HCT116 (cell line): ENCODE measurements at regions not wholly inside any gene's neighbourhood (a gene's known extent, or its start where the extent isn't known, plus 50 kb on each side); places are given as distances from the start of the nearest gene placed in this dataset.

Experiments used
- ATAC-seq: fragments of 200-7000 bp; cut with Tn5 transposase; 2 replicates; pipeline ENCODE4 v1.9.1; 2020; ENCODE audit warnings: mild to moderate bottlenecking, moderate library complexity
- BruUV-seq: library from RNA; stranded (reverse); fragments of 400-500 nt; replicated peaks from 2 replicates; lab custom pipeline; 2021; lab: Mats Ljungman, UMichigan
- CTCF ChIA-PET: fragments of 300-600 bp; sonication (Branson Sonifier 250); formaldehyde crosslinking; loops from one replicate; lab custom pipeline; 2021; ENCODE audit warnings: antibody characterized with exemption; lab: Charles Lee
- POLR2A ChIA-PET: fragments of 300-600, 350-600 bp; sonication (Branson Sonifier 250); formaldehyde crosslinking; loops from one replicate; lab custom pipeline; 2021; ENCODE audit warnings: antibody characterized with exemption; lab: Charles Lee
- RAD21 ChIA-PET, 2 experiments: fragments of 300-600 bp; sonication (Branson Sonifier 250); formaldehyde crosslinking; loops; one replicate each; lab custom pipeline; 2023; ENCODE audit warnings: low total read pairs in 2 of 2; ENCODE audit not compliant: uncharacterized antibody in 2 of 2, unreplicated experiment in 2 of 2, low non-redundant PET in 1 of 2; lab: Charles Lee
- DNase-seq: peaks from one replicate; pipeline ENCODE4 v3.0.0-alpha.2; 2010; ENCODE audit warnings: low read depth, low spot score
- H2AFZ ChIP-seq: fragments of 200-600 bp; shearing (Covaris generic), sonication (generic); 2 replicates; pipeline ENCODE4 v1.6.1; 2017; ENCODE audit warnings: low read depth, mixed run types, mixed read lengths, antibody characterized with exemption, low read length; ENCODE audit not compliant: poor library complexity, severe bottlenecking
- H3K27ac ChIP-seq: 2 replicates; pipeline ENCODE4 v1.5.1; 2012; ENCODE audit warnings: low read depth, low read length
- H3K27me3 ChIP-seq: fragments of 200-600 bp; sonication (generic); 2 replicates; pipeline ENCODE4 v1.6.1; 2016; ENCODE audit warnings: mixed run types, low read length, mixed read lengths; ENCODE audit not compliant: insufficient read depth
- H3K36me3 ChIP-seq, 2 experiments: fragments of 200-500 bp in 1 of 2; fragments of 200-600 bp in 1 of 2; sonication (Bioruptor generic) in 1 of 2; sonication (generic) in 1 of 2; 2 replicates each; pipeline versions ENCODE4 v1.5.1 to v1.6.1; 2014 to 2016; ENCODE audit warnings: low read length in 2 of 2, inconsistent platforms in 1 of 2, mixed read lengths in 1 of 2, mixed run types in 1 of 2; ENCODE audit not compliant: insufficient read depth in 2 of 2, control insufficient read depth in 1 of 2
- H3K4me1 ChIP-seq, 2 experiments: fragments of 200-600 bp in 1 of 2; sonication (generic) in 1 of 2; 2 replicates each; pipeline versions ENCODE4 v1.5.1 to v1.6.1; 2012 to 2017; ENCODE audit warnings: low read length in 2 of 2, inconsistent platforms in 1 of 2, mild to moderate bottlenecking in 1 of 2, mixed read lengths in 1 of 2, mixed run types in 1 of 2, moderate library complexity in 1 of 2; ENCODE audit not compliant: insufficient read depth in 2 of 2, control insufficient read depth in 1 of 2
- H3K4me2 ChIP-seq: fragments of 200-600 bp; sonication (generic); 2 replicates; pipeline ENCODE4 v1.6.1; 2017; ENCODE audit warnings: mixed run types, low read length, mixed read lengths
- H3K4me3 ChIP-seq, 2 experiments: fragments of 200-600 bp in 1 of 2; sonication (generic) in 1 of 2; replicated peaks in 1 of 2; 2 replicates each; pipeline ENCODE4 v1.5.1; 2011 to 2016; ENCODE audit warnings: low read length in 2 of 2, control low read depth in 1 of 2, low read depth in 1 of 2, mild to moderate bottlenecking in 1 of 2, mixed read lengths in 1 of 2, mixed run types in 1 of 2
- H3K79me2 ChIP-seq: fragments of 200-600 bp; sonication (generic); 2 replicates; pipeline ENCODE4 v1.6.1; 2017; ENCODE audit warnings: mild to moderate bottlenecking, mixed run types, low read length, moderate library complexity, mixed read lengths; ENCODE audit not compliant: insufficient read depth
- H3K9ac ChIP-seq: fragments of 200-600 bp; sonication (generic); 2 replicates; pipeline ENCODE4 v1.6.1; 2016; ENCODE audit warnings: low read length, mixed read lengths
- H3K9me2 ChIP-seq: fragments of 200-600 bp; sonication (generic), shearing (Covaris generic); 2 replicates; pipeline ENCODE4 v1.6.1; 2017; ENCODE audit warnings: mixed run types, mild to moderate bottlenecking, moderate library complexity; ENCODE audit not compliant: insufficient read depth
- H3K9me3 ChIP-seq, 2 experiments: fragments of 200-500 bp in 1 of 2; fragments of 200-600 bp in 1 of 2; sonication (Bioruptor generic) in 1 of 2; sonication (generic) in 1 of 2; 2 replicates each; pipeline ENCODE4 v1.6.1; 2014 to 2017; ENCODE audit warnings: low read length in 2 of 2, mixed read lengths in 2 of 2, inconsistent platforms in 1 of 2, low read depth in 1 of 2, mild to moderate bottlenecking in 1 of 2, mixed run types in 1 of 2, moderate library complexity in 1 of 2; ENCODE audit not compliant: control insufficient read depth in 1 of 2, insufficient read depth in 1 of 2
- H4K20me1 ChIP-seq: fragments of 200-600 bp; sonication (generic), shearing (Covaris generic); 2 replicates; pipeline ENCODE4 v1.6.1; 2017; ENCODE audit warnings: mixed run types, mild to moderate bottlenecking, moderate library complexity; ENCODE audit not compliant: insufficient read depth
- CEBPB ChIP-seq: IDR thresholded peaks from 2 replicates; pipeline ENCODE4 v1.6.1; 2012; ENCODE audit warnings: low read depth
- EGR1 ChIP-seq: IDR thresholded peaks from 2 replicates; pipeline ENCODE4 v1.6.1; 2012; ENCODE audit warnings: low read depth
- ELF1 ChIP-seq: IDR thresholded peaks from 2 replicates; pipeline ENCODE4 v1.6.1; 2012; ENCODE audit warnings: low read depth, borderline replicate concordance
- EZH2 ChIP-seq: fragments of 200-600 bp; sonication (generic); IDR thresholded peaks from 2 replicates; pipeline ENCODE4 v1.6.1; 2017; ENCODE audit warnings: antibody characterized with exemption, mixed run types
- FOSL1 ChIP-seq: IDR thresholded peaks from 2 replicates; pipeline ENCODE4 v1.6.1; 2012; ENCODE audit warnings: low read depth
- JUND ChIP-seq: IDR thresholded peaks from 2 replicates; pipeline ENCODE4 v1.6.1; 2012
- POLR2A ChIP-seq: IDR thresholded peaks from 2 replicates; pipeline ENCODE4 v1.7.0; 2011; ENCODE audit warnings: borderline replicate concordance; ENCODE audit not compliant: insufficient read depth, insufficient read length; ENCODE audit errors: extremely low read depth
- POLR2AphosphoS5 ChIP-seq: IDR thresholded peaks from 2 replicates; pipeline ENCODE4 v1.6.1; 2011; ENCODE audit warnings: mild to moderate bottlenecking, low read depth, low read length, moderate library complexity
- RAD21 ChIP-seq: IDR thresholded peaks from 2 replicates; pipeline ENCODE4 v1.6.1; 2012; ENCODE audit warnings: low read depth, mild to moderate bottlenecking
- REST ChIP-seq: IDR thresholded peaks from 2 replicates; pipeline ENCODE4 v1.6.1; 2012; ENCODE audit warnings: low read depth
- SIN3A ChIP-seq: IDR thresholded peaks from 2 replicates; pipeline ENCODE4 v1.6.1; 2012; ENCODE audit warnings: low read depth
- intact Hi-C: fragments of 100-400 bp; cut with micrococcal nuclease; formaldehyde crosslinking; loops from 2 replicates; pipeline ENCODE4 v1.10.0; 2022
- TF ChIP-seq, protein P1 (sequence below), 3 experiments: fragments of 200-600 bp in 1 of 3; sonication (generic) in 1 of 3; IDR thresholded peaks in 2 of 3; conservative IDR thresholded peaks in 1 of 3; 2 replicates each; pipeline ENCODE4 v1.5.1; 2012 to 2017; ENCODE audit warnings: low read depth in 2 of 3, low read length in 2 of 3, antibody characterized with exemption in 1 of 3, borderline replicate concordance in 1 of 3, control low read depth in 1 of 3, mild to moderate bottlenecking in 1 of 3, mixed read lengths in 1 of 3, mixed run types in 1 of 3, moderate library complexity in 1 of 3; ENCODE audit not compliant: insufficient read depth in 1 of 3
- TF ChIP-seq, protein P2 (sequence below): IDR thresholded peaks from 2 replicates; pipeline ENCODE4 v1.6.1; 2011; ENCODE audit warnings: mild to moderate bottlenecking, low read length, moderate library complexity; ENCODE audit not compliant: insufficient replicate concordance; ENCODE audit errors: extremely low read depth
- TF ChIP-seq, protein P3 (sequence below): IDR thresholded peaks from 2 replicates; pipeline ENCODE4 v1.6.1; 2012

GRCh38 chr3:135326851-135327250, 531.8 kb downstream of the EPHB1 start (continued):
- no peak for TF ChIP-seq REST

- no peak overlapping the region for H3K9ac ChIP-seq
- H4K20me1 ChIP-seq, result no peaks in the 10 kb centered on the region
- ChIA-PET CTCF (no interaction called here), RAD21 (no interaction called here), POLR2A (no interaction called here)
- no peaks in the 10 kb centered on the region for H3K9me3 ChIP-seq
- intact Hi-C loops, result no loop called here
- ATAC-seq (no peak), DNase-seq (no peak)
- no peaks in the 10 kb centered on the region for H3K4me1 ChIP-seq
- BruUV-seq, result no TSS peak
- H2AFZ ChIP-seq, result no peak overlapping the region
- H3K36me3 ChIP-seq, result no peaks in the 10 kb centered on the region
- no peaks in the 10 kb centered on the region for H3K79me2 ChIP-seq
- H3K4me3 ChIP-seq, result no peak overlapping the region
- no peak overlapping the region for H3K4me2 ChIP-seq
- no peaks in the 10 kb centered on the region for H3K9me2 ChIP-seq
- no peak overlapping the region for H3K27ac ChIP-seq
- H3K27me3 ChIP-seq, result peaks cover 5% of the 10 kb centered on the region
- TF ChIP-seq ELF1 (no peak), POLR2AphosphoS5 (no peak), POLR2A (no peak), EZH2 (no peak), EGR1 (no peak), CEBPB (no peak), REST (no peak), JUND (no peak), SIN3A (no peak), RAD21 (no peak), FOSL1 (no peak)
- TF ChIP-seq, protein P1, sequence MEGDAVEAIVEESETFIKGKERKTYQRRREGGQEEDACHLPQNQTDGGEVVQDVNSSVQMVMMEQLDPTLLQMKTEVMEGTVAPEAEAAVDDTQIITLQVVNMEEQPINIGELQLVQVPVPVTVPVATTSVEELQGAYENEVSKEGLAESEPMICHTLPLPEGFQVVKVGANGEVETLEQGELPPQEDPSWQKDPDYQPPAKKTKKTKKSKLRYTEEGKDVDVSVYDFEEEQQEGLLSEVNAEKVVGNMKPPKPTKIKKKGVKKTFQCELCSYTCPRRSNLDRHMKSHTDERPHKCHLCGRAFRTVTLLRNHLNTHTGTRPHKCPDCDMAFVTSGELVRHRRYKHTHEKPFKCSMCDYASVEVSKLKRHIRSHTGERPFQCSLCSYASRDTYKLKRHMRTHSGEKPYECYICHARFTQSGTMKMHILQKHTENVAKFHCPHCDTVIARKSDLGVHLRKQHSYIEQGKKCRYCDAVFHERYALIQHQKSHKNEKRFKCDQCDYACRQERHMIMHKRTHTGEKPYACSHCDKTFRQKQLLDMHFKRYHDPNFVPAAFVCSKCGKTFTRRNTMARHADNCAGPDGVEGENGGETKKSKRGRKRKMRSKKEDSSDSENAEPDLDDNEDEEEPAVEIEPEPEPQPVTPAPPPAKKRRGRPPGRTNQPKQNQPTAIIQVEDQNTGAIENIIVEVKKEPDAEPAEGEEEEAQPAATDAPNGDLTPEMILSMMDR (IDR thresholded peaks at IDR 0.05 in 2 of 3, conservative IDR thresholded peaks at IDR 0.05 in 1 of 3; ENCODE audit: borderline replicate concordance in 1 of 3, insufficient read depth in 1 of 3, low read depth in 2 of 3, low read length in 2 of 3), result no peak
- TF ChIP-seq, protein P2, sequence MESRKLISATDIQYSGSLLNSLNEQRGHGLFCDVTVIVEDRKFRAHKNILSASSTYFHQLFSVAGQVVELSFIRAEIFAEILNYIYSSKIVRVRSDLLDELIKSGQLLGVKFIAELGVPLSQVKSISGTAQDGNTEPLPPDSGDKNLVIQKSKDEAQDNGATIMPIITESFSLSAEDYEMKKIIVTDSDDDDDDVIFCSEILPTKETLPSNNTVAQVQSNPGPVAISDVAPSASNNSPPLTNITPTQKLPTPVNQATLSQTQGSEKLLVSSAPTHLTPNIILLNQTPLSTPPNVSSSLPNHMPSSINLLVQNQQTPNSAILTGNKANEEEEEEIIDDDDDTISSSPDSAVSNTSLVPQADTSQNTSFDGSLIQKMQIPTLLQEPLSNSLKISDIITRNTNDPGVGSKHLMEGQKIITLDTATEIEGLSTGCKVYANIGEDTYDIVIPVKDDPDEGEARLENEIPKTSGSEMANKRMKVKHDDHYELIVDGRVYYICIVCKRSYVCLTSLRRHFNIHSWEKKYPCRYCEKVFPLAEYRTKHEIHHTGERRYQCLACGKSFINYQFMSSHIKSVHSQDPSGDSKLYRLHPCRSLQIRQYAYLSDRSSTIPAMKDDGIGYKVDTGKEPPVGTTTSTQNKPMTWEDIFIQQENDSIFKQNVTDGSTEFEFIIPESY, result no peak
- TF ChIP-seq, protein P3, sequence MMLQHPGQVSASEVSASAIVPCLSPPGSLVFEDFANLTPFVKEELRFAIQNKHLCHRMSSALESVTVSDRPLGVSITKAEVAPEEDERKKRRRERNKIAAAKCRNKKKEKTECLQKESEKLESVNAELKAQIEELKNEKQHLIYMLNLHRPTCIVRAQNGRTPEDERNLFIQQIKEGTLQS, result no peak
Measured at GRCh38 chr3:135328036-135328435, 533.0 kb downstream of the EPHB1 start.
